Nephron progenitor cell (in vitro differentiated cells): ENCODE measurements at regions not wholly inside any gene's neighbourhood (a gene's known extent, or its start where the extent isn't known, plus 50 kb on each side); places are given as distances from the start of the nearest gene placed in this dataset.
A peak's percentile ranks its signal among the peaks of the same experiment; 100 is the strongest.

ENCODE experiments used
- DNase-seq: peaks from one replicate; pipeline ENCODE4 v3.0.0; 2021
- H3K27ac Mint-ChIP-seq: 2 replicates; pipeline ENCODE4 v1.8.0; 2021; ENCODE audit warnings: mild to moderate bottlenecking, moderate library complexity, mixed read lengths
- H3K27me3 Mint-ChIP-seq: 2 replicates; pipeline ENCODE4 v1.8.0; 2021; ENCODE audit warnings: mild to moderate bottlenecking, low read depth, mixed read lengths; ENCODE audit not compliant: poor library complexity
- H3K36me3 Mint-ChIP-seq: 2 replicates; pipeline ENCODE4 v1.8.0; 2021; ENCODE audit warnings: low read depth, mixed read lengths
- H3K4me1 Mint-ChIP-seq: 2 replicates; pipeline ENCODE4 v1.8.0; 2021; ENCODE audit warnings: mixed read lengths
- H3K4me3 Mint-ChIP-seq: 2 replicates; pipeline ENCODE4 v1.8.0; 2021; ENCODE audit warnings: mild to moderate bottlenecking, moderate library complexity, mixed read lengths
- H3K9me3 Mint-ChIP-seq: 2 replicates; pipeline ENCODE4 v1.8.0; 2021; ENCODE audit warnings: mild to moderate bottlenecking, moderate library complexity, mixed read lengths
- TF ChIP-seq, protein P1 (sequence below): fragments of 200-600 bp; sonication (generic); IDR thresholded peaks from 2 replicates; pipeline ENCODE4 v1.5.0; 2021; ENCODE audit warnings: antibody characterized with exemption

DNA sequence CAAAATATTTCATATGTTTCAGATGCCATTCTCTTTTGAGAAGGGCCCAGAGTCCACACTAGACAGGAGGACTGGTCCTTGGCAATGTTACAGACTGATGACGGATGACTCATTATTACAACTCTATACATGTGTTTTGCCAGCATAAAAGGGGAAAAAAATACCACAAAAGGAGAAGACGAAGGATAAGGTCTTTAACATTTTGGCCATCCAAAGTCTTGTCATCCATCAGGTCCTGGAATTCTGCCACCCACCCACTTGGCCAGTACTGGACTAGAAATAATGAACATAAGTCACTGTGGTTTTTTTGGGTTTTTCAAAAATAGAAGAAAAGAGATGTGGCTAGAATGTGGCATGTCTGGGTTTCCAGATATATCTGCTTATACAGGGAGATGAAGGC lies 57.7 kb upstream of the BDNF start:
- no peak overlapping the region for H3K4me3 Mint-ChIP-seq
- no peaks in the 10 kb centered on the region for H3K27me3 Mint-ChIP-seq
- H3K4me1 Mint-ChIP-seq, result peaks cover 26% of the 10 kb centered on the region
- TF ChIP-seq, protein P1, sequence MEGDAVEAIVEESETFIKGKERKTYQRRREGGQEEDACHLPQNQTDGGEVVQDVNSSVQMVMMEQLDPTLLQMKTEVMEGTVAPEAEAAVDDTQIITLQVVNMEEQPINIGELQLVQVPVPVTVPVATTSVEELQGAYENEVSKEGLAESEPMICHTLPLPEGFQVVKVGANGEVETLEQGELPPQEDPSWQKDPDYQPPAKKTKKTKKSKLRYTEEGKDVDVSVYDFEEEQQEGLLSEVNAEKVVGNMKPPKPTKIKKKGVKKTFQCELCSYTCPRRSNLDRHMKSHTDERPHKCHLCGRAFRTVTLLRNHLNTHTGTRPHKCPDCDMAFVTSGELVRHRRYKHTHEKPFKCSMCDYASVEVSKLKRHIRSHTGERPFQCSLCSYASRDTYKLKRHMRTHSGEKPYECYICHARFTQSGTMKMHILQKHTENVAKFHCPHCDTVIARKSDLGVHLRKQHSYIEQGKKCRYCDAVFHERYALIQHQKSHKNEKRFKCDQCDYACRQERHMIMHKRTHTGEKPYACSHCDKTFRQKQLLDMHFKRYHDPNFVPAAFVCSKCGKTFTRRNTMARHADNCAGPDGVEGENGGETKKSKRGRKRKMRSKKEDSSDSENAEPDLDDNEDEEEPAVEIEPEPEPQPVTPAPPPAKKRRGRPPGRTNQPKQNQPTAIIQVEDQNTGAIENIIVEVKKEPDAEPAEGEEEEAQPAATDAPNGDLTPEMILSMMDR, result no peak
- no peaks in the 10 kb centered on the region for H3K9me3 Mint-ChIP-seq
- H3K36me3 Mint-ChIP-seq, result no peaks in the 10 kb centered on the region
- DNase-seq, result no peak
- no peak overlapping the region for H3K27ac Mint-ChIP-seq

DNA sequence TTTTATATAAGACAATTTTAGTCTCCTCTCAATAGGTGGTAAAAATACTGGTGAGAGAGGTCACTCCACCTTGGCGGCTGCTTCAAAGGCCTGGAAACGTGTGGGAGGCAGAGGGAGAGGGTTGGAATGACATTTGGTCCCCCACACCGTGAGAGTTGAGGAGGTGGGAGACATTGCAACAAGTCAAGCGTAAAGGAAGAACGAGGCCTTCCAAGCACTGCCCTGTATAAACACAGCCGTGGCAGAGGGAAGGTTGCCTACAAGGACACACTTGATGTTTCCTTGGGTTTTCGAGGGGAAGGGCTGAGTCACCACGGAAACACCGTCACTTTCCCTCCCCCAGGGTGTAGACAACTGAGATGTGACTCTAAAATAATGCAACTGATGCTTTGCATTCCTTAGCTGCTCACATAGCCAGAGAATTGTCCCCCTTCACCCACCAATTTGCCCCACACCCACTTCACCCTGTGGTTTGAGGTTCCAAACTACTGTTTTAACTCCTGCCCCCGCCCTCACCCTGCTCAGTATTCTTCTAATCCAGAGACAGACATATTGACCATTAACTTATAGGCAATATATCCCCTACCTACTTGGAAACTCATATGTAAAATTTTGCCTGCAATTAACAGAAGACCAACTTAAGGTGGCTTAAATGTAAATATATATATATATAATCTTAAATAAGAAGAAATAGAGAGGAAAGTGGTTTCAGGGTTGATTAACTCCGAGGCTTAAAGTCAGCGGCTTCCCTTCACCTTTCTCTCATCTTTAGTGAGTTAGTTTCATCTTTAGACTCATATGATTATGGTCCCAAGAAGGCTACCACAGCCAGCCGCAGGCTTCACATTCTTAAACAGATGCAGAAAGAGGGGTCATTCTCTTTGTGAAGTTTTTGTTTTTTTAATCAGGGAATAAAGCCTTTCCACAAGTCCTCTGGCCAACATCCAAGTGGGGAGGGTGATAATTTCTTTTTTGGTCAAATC lies 54.1 kb upstream of the BDNF start:
- Mint-ChIP-seq H3K4me3 (no peak overlapping the region), H3K9me3 (no peaks in the 10 kb centered on the region), H3K4me1 (peaks cover 18% of the 10 kb centered on the region), H3K36me3 (no peaks in the 10 kb centered on the region), H3K27me3 (peaks cover 5% of the 10 kb centered on the region), H3K27ac (peak overlapping the region; percentile 95)
- DNase-seq, result peak; percentile 67
- TF ChIP-seq, protein P1, result no peak
